ENCODE measurements at regions not wholly inside any gene's neighbourhood (a gene's known extent, or its start where the extent isn't known, plus 50 kb on each side); places are given as distances from the start of the nearest gene placed in this dataset.

DNA sequence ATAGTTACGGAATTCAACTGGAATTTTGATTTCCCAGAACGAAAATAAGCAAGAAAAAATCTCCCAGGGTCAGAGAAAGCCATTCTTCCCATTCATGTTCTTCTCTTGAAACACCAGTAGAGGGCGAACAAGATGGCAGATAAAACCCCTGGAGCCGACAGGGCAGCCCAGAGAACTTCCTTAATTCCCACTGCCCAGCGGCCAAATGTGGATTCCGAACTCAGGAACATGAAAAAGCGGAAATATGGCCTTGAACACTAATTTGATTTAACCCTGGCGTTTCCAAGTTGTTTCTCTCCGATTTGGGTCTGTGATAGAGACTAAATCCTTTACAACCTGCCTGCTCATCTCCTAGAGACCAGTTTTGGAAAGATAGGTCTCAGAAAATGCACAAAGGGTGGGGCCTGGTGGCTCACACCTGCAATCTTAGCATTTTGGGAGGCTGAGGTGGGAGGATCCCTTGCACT lies 100.7 kb upstream of the WAC start:
- TF ChIP-seq, protein P1, sequence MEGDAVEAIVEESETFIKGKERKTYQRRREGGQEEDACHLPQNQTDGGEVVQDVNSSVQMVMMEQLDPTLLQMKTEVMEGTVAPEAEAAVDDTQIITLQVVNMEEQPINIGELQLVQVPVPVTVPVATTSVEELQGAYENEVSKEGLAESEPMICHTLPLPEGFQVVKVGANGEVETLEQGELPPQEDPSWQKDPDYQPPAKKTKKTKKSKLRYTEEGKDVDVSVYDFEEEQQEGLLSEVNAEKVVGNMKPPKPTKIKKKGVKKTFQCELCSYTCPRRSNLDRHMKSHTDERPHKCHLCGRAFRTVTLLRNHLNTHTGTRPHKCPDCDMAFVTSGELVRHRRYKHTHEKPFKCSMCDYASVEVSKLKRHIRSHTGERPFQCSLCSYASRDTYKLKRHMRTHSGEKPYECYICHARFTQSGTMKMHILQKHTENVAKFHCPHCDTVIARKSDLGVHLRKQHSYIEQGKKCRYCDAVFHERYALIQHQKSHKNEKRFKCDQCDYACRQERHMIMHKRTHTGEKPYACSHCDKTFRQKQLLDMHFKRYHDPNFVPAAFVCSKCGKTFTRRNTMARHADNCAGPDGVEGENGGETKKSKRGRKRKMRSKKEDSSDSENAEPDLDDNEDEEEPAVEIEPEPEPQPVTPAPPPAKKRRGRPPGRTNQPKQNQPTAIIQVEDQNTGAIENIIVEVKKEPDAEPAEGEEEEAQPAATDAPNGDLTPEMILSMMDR (IDR thresholded peaks at IDR 0.05) = peak; percentile 7 to 63 (median 45)
- TF ChIP-seq POLR2AphosphoS5 (IDR thresholded peaks at IDR 0.05; ENCODE audit: insufficient read depth in 1 of 2, low read depth in 1 of 2) = no peak

All from vagina (tissue), 2 donors.